ENCODE measurements at regions not wholly inside any gene's neighbourhood (a gene's known extent, or its start where the extent isn't known, plus 50 kb on each side); places are given as distances from the start of the nearest gene placed in this dataset.

- H3K27ac ChIP-seq (ENCODE audit: insufficient read length, low read depth, low read length): no peak overlapping the region
- Mint-ChIP-seq H3K9me3 (no peaks in the 10 kb centered on the region), H3K36me3 (ENCODE audit: insufficient read depth in 1 of 3, low read depth in 3 of 3) (no peaks in the 10 kb centered on the region), H3K4me1 (no peaks in the 10 kb centered on the region), H3K27ac (no peak overlapping the region), H3K4me3 (no peak overlapping the region), H3K27me3 (ENCODE audit: low read depth) (no peaks in the 10 kb centered on the region)
- no peak overlapping the region for H2BK15ac ChIP-seq (ENCODE audit: low read depth, low read length)
- no peak overlapping the region for H3K23ac ChIP-seq (ENCODE audit: insufficient read length, low read depth, low read length)
- H2AFZ ChIP-seq (ENCODE audit: low read length): no peak overlapping the region
- H3K23me2 ChIP-seq (ENCODE audit: insufficient read length, low read depth, low read length, poor library complexity, severe bottlenecking): no peaks in the 10 kb centered on the region
- H4K20me1 ChIP-seq (ENCODE audit: control insufficient read depth, insufficient read depth, insufficient read length): no peaks in the 10 kb centered on the region
- no peaks in the 10 kb centered on the region for H3K79me1 ChIP-seq (ENCODE audit: insufficient read depth, low read depth, low read length, poor library complexity, severe bottlenecking)
- H2BK12ac ChIP-seq (ENCODE audit: insufficient read length, low read depth, low read length): no peak overlapping the region
- H3K4me2 ChIP-seq (ENCODE audit: insufficient read depth, insufficient read length, low read length): no peak overlapping the region
- H3K18ac ChIP-seq (ENCODE audit: insufficient read length, low read depth, low read length): no peak overlapping the region
- H2BK120ac ChIP-seq (ENCODE audit: low read depth, low read length, poor library complexity, severe bottlenecking): no peak overlapping the region
- H4K5ac ChIP-seq (ENCODE audit: insufficient read length, low read depth, low read length): no peak overlapping the region
- no peaks in the 10 kb centered on the region for H3K4me1 ChIP-seq (ENCODE audit: insufficient read depth, low read length)
- no peaks in the 10 kb centered on the region for H3K27me3 ChIP-seq (ENCODE audit: insufficient read depth, low read length)
- no peak overlapping the region for H3T11ph ChIP-seq (ENCODE audit: low read length)
- no peak for DNase-seq
- H3K56ac ChIP-seq (ENCODE audit: insufficient read length, low read depth, low read length): no peak overlapping the region
- no peak overlapping the region for H2BK20ac ChIP-seq (ENCODE audit: low read depth, low read length, poor library complexity, severe bottlenecking)
- no peak for TF ChIP-seq CTCF (conservative IDR thresholded peaks at IDR 0.05)
- no CpG with 5 or more reads among the region's 2 CpGs for WGBS (ENCODE audit: extremely low coverage, insufficient read length, low lambda C conversion rate)
- no peaks in the 10 kb centered on the region for H3K9me3 ChIP-seq (ENCODE audit: control insufficient read depth, low read depth, low read length)
- H3K9ac ChIP-seq (ENCODE audit: extremely low read depth, insufficient read length, low read length): no peak overlapping the region
- H4K91ac ChIP-seq (ENCODE audit: insufficient read length, low read depth, low read length): no peak overlapping the region
- H2BK5ac ChIP-seq (ENCODE audit: insufficient read length, low read length): no peak overlapping the region
- H3K79me2 ChIP-seq (ENCODE audit: insufficient read depth, low read length): no peaks in the 10 kb centered on the region
- no peak overlapping the region for H2AK5ac ChIP-seq (ENCODE audit: insufficient read length, low read length)
- H3K4ac ChIP-seq (ENCODE audit: low read depth, low read length): no peak overlapping the region
- no peak overlapping the region for H3K14ac ChIP-seq (ENCODE audit: insufficient read depth, low read length)
- H4K8ac ChIP-seq (replicated peaks; ENCODE audit: insufficient read length, low read depth, low read length): no peak overlapping the region
These were observed 156.9 kb upstream of the CNTN3 start for GRCh38 chr3:74771401-74771800.

Measured in H9 (cell line).